ENCODE measurements at regions not wholly inside any gene's neighbourhood (a gene's known extent, or its start where the extent isn't known, plus 50 kb on each side); places are given as distances from the start of the nearest gene placed in this dataset.
A peak's percentile ranks its signal among the peaks of the same experiment; 100 is the strongest.

DNA sequence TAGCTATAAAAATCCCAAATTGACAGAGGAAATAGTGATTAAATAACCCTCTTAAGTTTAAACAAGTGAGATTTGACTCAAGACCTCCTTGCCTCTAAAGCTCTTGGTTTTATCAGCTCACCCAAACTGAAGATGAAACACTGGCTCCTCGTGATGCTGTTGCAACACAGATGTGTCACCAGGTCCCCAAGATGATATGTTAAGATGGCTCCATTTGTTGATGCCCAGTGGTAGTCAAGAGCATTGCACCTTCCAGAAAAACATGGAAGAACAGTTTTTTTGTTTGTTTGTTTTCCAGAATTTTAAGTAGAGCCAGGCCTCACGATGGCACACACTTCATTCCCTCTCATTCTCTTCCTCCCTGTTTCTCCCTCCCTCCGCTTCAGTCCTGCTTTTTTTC, 399.8 kb downstream of the TXNL1 start:
- H3K36me3 ChIP-seq: no peaks in the 10 kb centered on the region
- ATAC-seq (no peak), DNase-seq (no peak)
- H3K27ac ChIP-seq: no peak overlapping the region
- H3K27me3 ChIP-seq: no peaks in the 10 kb centered on the region
- in situ Hi-C loops (cut with MboI; ENCODE audit: low sequenced_read_pairs in 4 of 4): no loop called here
- no peak for TF ChIP-seq POLR2A (IDR thresholded peaks at IDR 0.05)
- TF ChIP-seq, protein P1, sequence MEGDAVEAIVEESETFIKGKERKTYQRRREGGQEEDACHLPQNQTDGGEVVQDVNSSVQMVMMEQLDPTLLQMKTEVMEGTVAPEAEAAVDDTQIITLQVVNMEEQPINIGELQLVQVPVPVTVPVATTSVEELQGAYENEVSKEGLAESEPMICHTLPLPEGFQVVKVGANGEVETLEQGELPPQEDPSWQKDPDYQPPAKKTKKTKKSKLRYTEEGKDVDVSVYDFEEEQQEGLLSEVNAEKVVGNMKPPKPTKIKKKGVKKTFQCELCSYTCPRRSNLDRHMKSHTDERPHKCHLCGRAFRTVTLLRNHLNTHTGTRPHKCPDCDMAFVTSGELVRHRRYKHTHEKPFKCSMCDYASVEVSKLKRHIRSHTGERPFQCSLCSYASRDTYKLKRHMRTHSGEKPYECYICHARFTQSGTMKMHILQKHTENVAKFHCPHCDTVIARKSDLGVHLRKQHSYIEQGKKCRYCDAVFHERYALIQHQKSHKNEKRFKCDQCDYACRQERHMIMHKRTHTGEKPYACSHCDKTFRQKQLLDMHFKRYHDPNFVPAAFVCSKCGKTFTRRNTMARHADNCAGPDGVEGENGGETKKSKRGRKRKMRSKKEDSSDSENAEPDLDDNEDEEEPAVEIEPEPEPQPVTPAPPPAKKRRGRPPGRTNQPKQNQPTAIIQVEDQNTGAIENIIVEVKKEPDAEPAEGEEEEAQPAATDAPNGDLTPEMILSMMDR (IDR thresholded peaks at IDR 0.05 in 4 of 5, conservative IDR thresholded peaks at IDR 0.05 in 1 of 5): no peak
- no peak overlapping the region for H3K4me3 ChIP-seq
- no peaks in the 10 kb centered on the region for H3K9me3 ChIP-seq
- intact Hi-C loops (cut with DNase I; ENCODE audit: low total_unique reads): loop anchor here (10.0 kb wide), 1 partner anchor 146 kb away; no protein-coding TSS in a partner anchor
- no peaks in the 10 kb centered on the region for H3K4me1 ChIP-seq

GRCh38 chr18:56235481-56236013, 402.8 kb downstream of the TXNL1 start:
- intact Hi-C loops (cut with DNase I; ENCODE audit: low total_unique reads): loop anchor here (10.0 kb wide), 1 partner anchor 149 kb away; no protein-coding TSS in a partner anchor

GRCh38 chr18:56235071-56235470, 403.3 kb downstream of the TXNL1 start:
- in situ Hi-C loops (cut with MboI; ENCODE audit: low sequenced_read_pairs in 4 of 4) (no loop called here), intact Hi-C loops (cut with DNase I; ENCODE audit: low total_unique reads) (loop anchor here (10.0 kb wide), 1 partner anchor 150 kb away; no protein-coding TSS in a partner anchor)
- Histone ChIP-seq H3K36me3 (no peaks in the 10 kb centered on the region), H3K9me3 (no peaks in the 10 kb centered on the region), H3K4me3 (no peak overlapping the region), H3K27me3 (no peaks in the 10 kb centered on the region), H3K27ac (no peak overlapping the region), H3K4me1 (no peaks in the 10 kb centered on the region)
- TF ChIP-seq, protein P1 (IDR thresholded peaks at IDR 0.05 in 4 of 5, conservative IDR thresholded peaks at IDR 0.05 in 1 of 5): no peak
- no peak for TF ChIP-seq POLR2A (IDR thresholded peaks at IDR 0.05)
- DNase-seq (no peak), ATAC-seq (no peak)

More at GRCh38 chr18:56235481-56236013, 402.8 kb downstream of the TXNL1 start:
- no peaks in the 10 kb centered on the region for H3K36me3 ChIP-seq
- no peak overlapping the region for H3K27ac ChIP-seq
- no peak for DNase-seq
- H3K27me3 ChIP-seq: no peaks in the 10 kb centered on the region
- no peak overlapping the region for H3K4me3 ChIP-seq
- H3K4me1 ChIP-seq: no peaks in the 10 kb centered on the region
- TF ChIP-seq, protein P1 (IDR thresholded peaks at IDR 0.05 in 4 of 5, conservative IDR thresholded peaks at IDR 0.05 in 1 of 5): no peak
- no peak for TF ChIP-seq POLR2A (IDR thresholded peaks at IDR 0.05)
- ATAC-seq: no peak
- no peaks in the 10 kb centered on the region for H3K9me3 ChIP-seq
- in situ Hi-C loops (cut with MboI; ENCODE audit: low sequenced_read_pairs in 4 of 4): no loop called here

DNA sequence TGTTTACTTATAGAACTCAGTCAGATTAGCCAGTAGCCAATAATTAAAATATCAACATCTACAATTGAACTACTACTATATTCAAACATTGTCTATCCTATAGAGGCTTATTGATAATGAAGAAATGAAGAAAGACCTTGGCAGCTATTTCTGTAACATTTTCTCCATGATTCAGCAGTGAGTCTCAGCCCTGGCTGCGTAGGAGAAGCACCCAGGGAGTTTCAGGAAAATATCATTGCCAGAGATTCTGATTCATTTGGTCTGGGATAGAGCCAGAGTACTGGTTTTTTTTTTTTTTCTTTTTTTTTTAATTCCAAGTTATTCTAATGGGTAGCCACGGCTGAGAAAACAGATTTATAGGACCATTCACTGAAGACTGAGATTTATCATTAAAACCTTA, 404.8 kb downstream of the TXNL1 start:
- Histone ChIP-seq H3K4me3 (no peak overlapping the region), H3K9me3 (no peaks in the 10 kb centered on the region), H3K27me3 (no peaks in the 10 kb centered on the region), H3K36me3 (no peaks in the 10 kb centered on the region), H3K27ac (peak overlapping the region in 2 of 4 donors; percentile 23 to 33), H3K4me1 (no peaks in the 10 kb centered on the region)
- TF ChIP-seq POLR2A (IDR thresholded peaks at IDR 0.05): no peak
- TF ChIP-seq, protein P1 (IDR thresholded peaks at IDR 0.05 in 4 of 5, conservative IDR thresholded peaks at IDR 0.05 in 1 of 5): no peak
- intact Hi-C loops (cut with DNase I; ENCODE audit: low total_unique reads) (loop anchor here (10.0 kb wide), 1 partner anchor 151 kb away; no protein-coding TSS in a partner anchor), in situ Hi-C loops (cut with MboI; ENCODE audit: low sequenced_read_pairs in 4 of 4) (no loop called here)
- peak in 1 of 2 donors; percentile 17 for DNase-seq
- ATAC-seq: peak; percentile 44 to 76

- Histone ChIP-seq H3K4me1 (no peaks in the 10 kb centered on the region), H3K9me3 (no peaks in the 10 kb centered on the region), H3K36me3 (no peaks in the 10 kb centered on the region), H3K27ac (no peak overlapping the region), H3K27me3 (no peaks in the 10 kb centered on the region), H3K4me3 (no peak overlapping the region)
- in situ Hi-C loops (cut with MboI; ENCODE audit: low sequenced_read_pairs in 4 of 4) (no loop called here), intact Hi-C loops (cut with DNase I; ENCODE audit: low total_unique reads) (no loop called here)
- no peak for ATAC-seq
- TF ChIP-seq POLR2A (IDR thresholded peaks at IDR 0.05): no peak
- TF ChIP-seq, protein P1 (IDR thresholded peaks at IDR 0.05 in 4 of 5, conservative IDR thresholded peaks at IDR 0.05 in 1 of 5): no peak
- DNase-seq: no peak
These were observed 412.4 kb downstream of the TXNL1 start for GRCh38 chr18:56226025-56226424.

All from gastrocnemius medialis (tissue), 4 donors.